ENCODE measurements at regions not wholly inside any gene's neighbourhood (a gene's known extent, or its start where the extent isn't known, plus 50 kb on each side); places are given as distances from the start of the nearest gene placed in this dataset.
A peak's percentile ranks its signal among the peaks of the same experiment; 100 is the strongest.
"Not testable (repeated sequence)": the region's sequence is repeated elsewhere in the genome, so short reads cannot be mapped to it uniquely, and the experiment has no call there.

DNA sequence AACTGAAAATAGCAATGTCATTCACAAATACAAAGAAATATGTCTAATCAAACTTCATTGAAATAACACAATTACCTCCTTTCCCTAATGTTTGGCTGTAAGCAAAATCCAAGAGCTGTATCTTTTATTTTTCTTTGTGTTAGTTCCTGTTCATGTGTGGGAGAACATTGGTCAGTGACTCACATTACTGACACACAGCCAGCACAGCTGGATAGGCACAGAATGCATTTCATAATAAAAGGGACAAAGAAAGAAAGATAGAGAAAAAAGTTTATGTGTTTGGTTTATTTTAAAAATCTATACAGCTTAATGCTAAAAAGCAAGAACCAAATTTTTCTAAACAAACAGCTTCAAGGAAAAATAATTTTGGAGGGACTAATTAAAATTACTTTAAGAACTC lies 185.6 kb upstream of the COL3A1 start:
- Histone ChIP-seq H3K27ac (peak overlapping the region in 2 of 4 donors; percentile 35 to 85), H3K9me3 (no peaks in the 10 kb centered on the region), H3K4me1 (no peaks in the 10 kb centered on the region), H3K4me3 (no peak overlapping the region), H3K27me3 (no peaks in the 10 kb centered on the region), H3K36me3 (no peaks in the 10 kb centered on the region)
- DNase-seq, result peak in 2 of 3 donors; percentile 25 to 66
- TF ChIP-seq, protein P1, sequence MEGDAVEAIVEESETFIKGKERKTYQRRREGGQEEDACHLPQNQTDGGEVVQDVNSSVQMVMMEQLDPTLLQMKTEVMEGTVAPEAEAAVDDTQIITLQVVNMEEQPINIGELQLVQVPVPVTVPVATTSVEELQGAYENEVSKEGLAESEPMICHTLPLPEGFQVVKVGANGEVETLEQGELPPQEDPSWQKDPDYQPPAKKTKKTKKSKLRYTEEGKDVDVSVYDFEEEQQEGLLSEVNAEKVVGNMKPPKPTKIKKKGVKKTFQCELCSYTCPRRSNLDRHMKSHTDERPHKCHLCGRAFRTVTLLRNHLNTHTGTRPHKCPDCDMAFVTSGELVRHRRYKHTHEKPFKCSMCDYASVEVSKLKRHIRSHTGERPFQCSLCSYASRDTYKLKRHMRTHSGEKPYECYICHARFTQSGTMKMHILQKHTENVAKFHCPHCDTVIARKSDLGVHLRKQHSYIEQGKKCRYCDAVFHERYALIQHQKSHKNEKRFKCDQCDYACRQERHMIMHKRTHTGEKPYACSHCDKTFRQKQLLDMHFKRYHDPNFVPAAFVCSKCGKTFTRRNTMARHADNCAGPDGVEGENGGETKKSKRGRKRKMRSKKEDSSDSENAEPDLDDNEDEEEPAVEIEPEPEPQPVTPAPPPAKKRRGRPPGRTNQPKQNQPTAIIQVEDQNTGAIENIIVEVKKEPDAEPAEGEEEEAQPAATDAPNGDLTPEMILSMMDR (IDR thresholded peaks at IDR 0.05), result no peak
- no peak for TF ChIP-seq POLR2A (IDR thresholded peaks at IDR 0.05)

DNA sequence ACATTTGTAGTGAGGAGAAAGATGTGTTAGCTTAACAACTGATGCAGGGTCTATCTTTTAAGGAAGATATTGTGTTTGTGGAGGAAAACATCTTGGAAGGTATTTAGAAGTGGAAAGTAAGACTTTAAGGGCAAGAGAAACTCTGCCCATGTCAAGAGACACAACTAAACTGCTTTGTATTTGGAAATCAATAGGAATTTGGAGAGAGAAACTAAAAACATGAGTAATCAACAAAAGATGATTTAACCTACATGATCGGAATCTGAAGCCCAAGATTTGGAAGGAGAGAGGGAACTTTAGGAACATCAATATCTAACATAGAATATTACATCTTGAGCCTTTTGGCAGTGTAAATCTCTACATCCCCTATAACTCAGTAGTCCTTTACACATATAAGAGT lies 184.2 kb upstream of the COL3A1 start:
- TF ChIP-seq, protein P1 (IDR thresholded peaks at IDR 0.05), result no peak
- no peak for TF ChIP-seq POLR2A (IDR thresholded peaks at IDR 0.05)
- H3K36me3 ChIP-seq, result no peaks in the 10 kb centered on the region
- H3K4me3 ChIP-seq, result no peak overlapping the region
- DNase-seq, result no peak
- no peaks in the 10 kb centered on the region for H3K27me3 ChIP-seq
- no peaks in the 10 kb centered on the region for H3K4me1 ChIP-seq
- no peak overlapping the region for H3K27ac ChIP-seq
- H3K9me3 ChIP-seq, result no peaks in the 10 kb centered on the region

DNA sequence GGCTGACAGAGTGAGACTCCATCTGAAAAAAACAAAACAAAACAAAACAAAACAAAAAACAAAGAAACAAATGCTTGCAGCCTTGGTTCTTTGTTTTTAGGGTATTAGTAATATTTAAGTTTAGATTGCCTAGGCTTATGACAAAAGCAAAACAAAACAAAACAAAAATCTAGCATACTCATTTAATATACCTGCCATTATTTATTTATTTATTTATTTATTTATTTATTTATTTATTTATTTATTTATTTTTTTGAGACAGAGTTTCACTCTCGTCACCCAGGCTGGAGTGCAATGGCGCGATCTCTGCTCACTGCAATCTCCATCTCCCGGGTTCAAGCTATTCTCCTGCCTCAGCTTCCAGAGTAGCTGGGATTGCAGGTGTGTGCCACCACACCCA lies 179.7 kb upstream of the COL3A1 start:
- H3K27ac ChIP-seq, H3K36me3 ChIP-seq, H3K4me3 ChIP-seq, H3K9me3 ChIP-seq, H3K4me1 ChIP-seq, DNase-seq, H3K27me3 ChIP-seq: not testable (repeated sequence)

DNA sequence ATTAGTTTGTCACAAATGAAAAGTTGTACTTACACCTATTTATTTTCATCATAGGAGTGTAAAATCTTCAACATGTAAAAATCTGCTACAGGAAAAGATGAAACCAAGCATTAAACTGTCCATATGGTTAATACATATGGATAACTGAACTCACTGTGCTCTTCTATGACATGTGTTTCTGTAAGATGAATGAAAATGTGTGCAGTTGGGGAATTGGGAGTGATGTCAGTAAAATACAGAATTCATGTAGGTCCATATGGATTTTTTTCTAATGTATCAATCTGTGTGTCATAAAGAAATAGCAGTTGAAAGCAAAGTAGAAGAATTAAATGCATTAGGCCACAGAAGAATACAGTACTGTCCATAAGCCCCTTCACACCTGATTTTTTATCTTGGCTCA lies 178.4 kb upstream of the COL3A1 start:
- no peaks in the 10 kb centered on the region for H3K9me3 ChIP-seq
- TF ChIP-seq, protein P1 (IDR thresholded peaks at IDR 0.05), result no peak
- TF ChIP-seq POLR2A (IDR thresholded peaks at IDR 0.05), result no peak
- H3K4me1 ChIP-seq, result no peaks in the 10 kb centered on the region
- DNase-seq, result no peak
- H3K36me3 ChIP-seq, result no peaks in the 10 kb centered on the region
- H3K4me3 ChIP-seq, result no peak overlapping the region
- no peaks in the 10 kb centered on the region for H3K27me3 ChIP-seq
- no peak overlapping the region for H3K27ac ChIP-seq

DNA sequence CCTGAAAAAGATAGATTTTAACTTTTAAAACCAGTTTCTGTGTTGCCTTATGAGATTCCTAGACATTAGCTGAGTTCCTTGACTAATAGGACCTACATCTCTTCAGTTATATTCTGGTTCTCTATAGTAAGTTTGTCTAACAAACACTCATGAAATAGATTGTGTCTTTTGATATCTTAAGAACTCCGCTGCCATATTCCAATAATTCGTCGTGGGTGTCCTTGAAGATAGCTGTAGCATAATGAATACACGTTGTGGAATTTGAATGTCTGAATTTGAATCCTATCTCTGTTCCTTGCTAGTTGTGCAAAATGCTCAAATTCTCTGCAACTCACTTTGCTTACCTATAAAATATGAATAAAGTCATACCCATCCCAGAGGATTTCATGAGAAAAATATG lies 176.8 kb upstream of the COL3A1 start:
- Histone ChIP-seq H3K4me3 (no peak overlapping the region), H3K36me3 (no peaks in the 10 kb centered on the region), H3K9me3 (no peaks in the 10 kb centered on the region), H3K27me3 (no peaks in the 10 kb centered on the region), H3K27ac (no peak overlapping the region), H3K4me1 (no peaks in the 10 kb centered on the region)
- TF ChIP-seq, protein P1 (IDR thresholded peaks at IDR 0.05), result no peak
- TF ChIP-seq POLR2A (IDR thresholded peaks at IDR 0.05), result no peak
- DNase-seq, result no peak

DNA sequence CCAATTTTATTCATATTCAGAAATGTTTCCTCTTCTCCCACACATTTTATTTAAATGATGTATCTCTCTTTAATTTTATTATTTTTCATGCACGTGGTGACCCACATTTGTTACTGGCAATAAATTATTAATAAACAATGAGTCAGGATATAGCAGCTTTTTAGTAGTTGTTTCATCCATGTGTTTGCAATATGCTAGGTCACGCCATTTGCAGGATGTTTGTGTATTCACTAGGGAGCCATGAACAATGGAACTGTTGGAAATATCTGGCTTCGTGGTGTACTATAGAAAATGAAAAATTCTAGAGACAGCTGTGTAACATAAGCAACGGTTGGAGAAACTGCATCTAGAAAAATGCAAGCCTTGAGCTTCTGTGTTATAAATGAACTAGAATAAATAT lies 176.0 kb upstream of the COL3A1 start:
- H3K36me3 ChIP-seq, result no peaks in the 10 kb centered on the region
- DNase-seq, result no peak
- no peaks in the 10 kb centered on the region for H3K9me3 ChIP-seq
- H3K27ac ChIP-seq, result no peak overlapping the region
- no peak overlapping the region for H3K4me3 ChIP-seq
- H3K4me1 ChIP-seq, result no peaks in the 10 kb centered on the region
- H3K27me3 ChIP-seq, result no peaks in the 10 kb centered on the region
- TF ChIP-seq POLR2A (IDR thresholded peaks at IDR 0.05), result no peak
- TF ChIP-seq, protein P1 (IDR thresholded peaks at IDR 0.05), result no peak

Data from Peyer's patch (tissue), 4 donors.